Glutamatergic neuron (in vitro differentiated cells): ENCODE measurements at regions not wholly inside any gene's neighbourhood (a gene's known extent, or its start where the extent isn't known, plus 50 kb on each side); places are given as distances from the start of the nearest gene placed in this dataset.

Experiments
- DNase-seq: peaks from one replicate; pipeline ENCODE4 v3.0.0; 2022
- H3K27ac Mint-ChIP-seq: one replicate; pipeline ENCODE4 v1.8.0; 2020; ENCODE audit warnings: mild to moderate bottlenecking, mixed read lengths, inconsistent platforms; ENCODE audit not compliant: unreplicated experiment
- H3K27me3 Mint-ChIP-seq: one replicate; pipeline ENCODE4 v1.8.0; 2020; ENCODE audit warnings: mild to moderate bottlenecking, moderate library complexity, mixed read lengths, inconsistent platforms; ENCODE audit not compliant: unreplicated experiment
- H3K36me3 Mint-ChIP-seq: one replicate; pipeline ENCODE4 v1.8.0; 2020; ENCODE audit warnings: mild to moderate bottlenecking, mixed read lengths, inconsistent platforms; ENCODE audit not compliant: unreplicated experiment
- H3K4me1 Mint-ChIP-seq: one replicate; pipeline ENCODE4 v1.8.0; 2020; ENCODE audit warnings: mild to moderate bottlenecking, low read depth, mixed read lengths, inconsistent platforms; ENCODE audit not compliant: unreplicated experiment
- H3K4me3 Mint-ChIP-seq: one replicate; pipeline ENCODE4 v1.8.0; 2020; ENCODE audit warnings: mild to moderate bottlenecking, mixed read lengths, inconsistent platforms; ENCODE audit not compliant: unreplicated experiment
- H3K9me3 Mint-ChIP-seq: one replicate; pipeline ENCODE4 v1.8.0; 2020; ENCODE audit warnings: mild to moderate bottlenecking, moderate library complexity, mixed read lengths, inconsistent platforms; ENCODE audit not compliant: unreplicated experiment
- TF ChIP-seq, protein P1 (sequence below): fragments of 200-600 bp; sonication (generic); IDR thresholded peaks from one replicate; pipeline ENCODE4 v1.5.0; 2021; ENCODE audit not compliant: partially characterized antibody, unreplicated experiment

DNA sequence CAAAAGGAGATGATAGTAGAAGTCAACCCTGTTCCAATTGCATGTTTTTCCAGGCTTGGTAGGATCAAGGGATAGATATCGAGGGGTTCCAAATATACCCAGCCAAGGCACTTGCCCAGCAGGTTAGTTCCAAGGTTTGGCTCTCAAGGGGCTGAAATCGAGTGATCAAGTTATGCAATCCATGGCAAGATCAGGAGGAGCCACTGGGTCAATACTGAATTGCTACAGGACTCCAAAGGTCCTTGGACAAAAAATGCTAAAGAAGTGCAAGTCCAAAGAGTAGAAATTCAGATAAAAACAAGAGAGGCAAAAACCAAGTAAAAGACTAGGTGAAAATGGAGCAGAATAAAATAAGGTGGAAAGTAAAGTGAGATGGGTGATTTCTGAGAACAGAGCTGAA lies 179.1 kb upstream of the RFX3 start:
- Mint-ChIP-seq H3K9me3 (peaks cover 2% of the 10 kb centered on the region), H3K4me1 (no peaks in the 10 kb centered on the region), H3K36me3 (peaks cover 4% of the 10 kb centered on the region), H3K27ac (no peak overlapping the region), H3K27me3 (no peaks in the 10 kb centered on the region), H3K4me3 (no peak overlapping the region)
- DNase-seq, result no peak
- TF ChIP-seq, protein P1, sequence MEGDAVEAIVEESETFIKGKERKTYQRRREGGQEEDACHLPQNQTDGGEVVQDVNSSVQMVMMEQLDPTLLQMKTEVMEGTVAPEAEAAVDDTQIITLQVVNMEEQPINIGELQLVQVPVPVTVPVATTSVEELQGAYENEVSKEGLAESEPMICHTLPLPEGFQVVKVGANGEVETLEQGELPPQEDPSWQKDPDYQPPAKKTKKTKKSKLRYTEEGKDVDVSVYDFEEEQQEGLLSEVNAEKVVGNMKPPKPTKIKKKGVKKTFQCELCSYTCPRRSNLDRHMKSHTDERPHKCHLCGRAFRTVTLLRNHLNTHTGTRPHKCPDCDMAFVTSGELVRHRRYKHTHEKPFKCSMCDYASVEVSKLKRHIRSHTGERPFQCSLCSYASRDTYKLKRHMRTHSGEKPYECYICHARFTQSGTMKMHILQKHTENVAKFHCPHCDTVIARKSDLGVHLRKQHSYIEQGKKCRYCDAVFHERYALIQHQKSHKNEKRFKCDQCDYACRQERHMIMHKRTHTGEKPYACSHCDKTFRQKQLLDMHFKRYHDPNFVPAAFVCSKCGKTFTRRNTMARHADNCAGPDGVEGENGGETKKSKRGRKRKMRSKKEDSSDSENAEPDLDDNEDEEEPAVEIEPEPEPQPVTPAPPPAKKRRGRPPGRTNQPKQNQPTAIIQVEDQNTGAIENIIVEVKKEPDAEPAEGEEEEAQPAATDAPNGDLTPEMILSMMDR, result no peak

DNA sequence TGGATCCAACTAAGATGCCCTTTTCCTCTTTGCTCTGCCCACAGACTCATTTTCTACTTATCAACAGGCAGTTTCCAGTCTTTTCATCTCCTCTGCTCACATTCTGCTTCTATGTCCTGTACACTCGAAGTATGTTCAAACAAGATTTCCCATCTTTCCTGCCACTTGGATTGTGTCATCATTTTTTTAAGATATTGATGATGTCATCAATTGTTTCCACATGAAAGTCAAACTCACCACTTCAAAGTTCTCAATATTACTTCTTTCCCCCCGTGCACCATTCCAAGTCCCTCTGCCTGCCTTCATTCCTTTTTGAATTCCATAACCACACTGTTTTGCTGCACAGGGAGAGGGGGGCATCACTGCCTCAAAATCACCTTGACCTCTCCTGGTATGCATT lies 175.0 kb upstream of the RFX3 start:
- DNase-seq, result no peak
- no peaks in the 10 kb centered on the region for H3K27me3 Mint-ChIP-seq
- no peak overlapping the region for H3K27ac Mint-ChIP-seq
- TF ChIP-seq, protein P1, result no peak
- peaks cover 26% of the 10 kb centered on the region for H3K4me1 Mint-ChIP-seq
- peaks cover 8% of the 10 kb centered on the region for H3K9me3 Mint-ChIP-seq
- H3K4me3 Mint-ChIP-seq, result no peak overlapping the region
- H3K36me3 Mint-ChIP-seq, result peaks cover 4% of the 10 kb centered on the region

DNA sequence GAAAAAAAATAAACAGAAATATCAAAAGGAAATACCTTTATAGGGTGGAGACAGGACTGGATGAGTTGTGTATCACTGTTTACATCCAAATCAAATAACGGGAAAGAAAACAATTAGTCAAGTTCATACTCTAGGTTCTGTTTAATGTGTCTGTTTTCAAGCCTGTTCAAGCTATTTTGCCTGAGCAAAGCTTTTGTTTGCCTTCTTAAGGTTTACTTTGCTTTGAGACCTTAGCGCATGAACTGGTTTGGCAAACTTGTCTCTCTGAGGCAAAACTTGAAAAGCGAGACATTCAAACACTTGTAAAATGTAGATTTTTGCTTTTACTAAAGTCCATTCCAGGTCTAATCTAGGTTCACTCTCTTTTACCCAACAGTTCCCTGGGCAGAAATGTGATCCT lies 174.1 kb upstream of the RFX3 start:
- no peak for DNase-seq
- no peak overlapping the region for H3K27ac Mint-ChIP-seq
- H3K36me3 Mint-ChIP-seq, result peaks cover 4% of the 10 kb centered on the region
- H3K27me3 Mint-ChIP-seq, result no peaks in the 10 kb centered on the region
- TF ChIP-seq, protein P1, result no peak
- peaks cover 26% of the 10 kb centered on the region for H3K4me1 Mint-ChIP-seq
- H3K4me3 Mint-ChIP-seq, result no peak overlapping the region
- peaks cover 8% of the 10 kb centered on the region for H3K9me3 Mint-ChIP-seq

DNA sequence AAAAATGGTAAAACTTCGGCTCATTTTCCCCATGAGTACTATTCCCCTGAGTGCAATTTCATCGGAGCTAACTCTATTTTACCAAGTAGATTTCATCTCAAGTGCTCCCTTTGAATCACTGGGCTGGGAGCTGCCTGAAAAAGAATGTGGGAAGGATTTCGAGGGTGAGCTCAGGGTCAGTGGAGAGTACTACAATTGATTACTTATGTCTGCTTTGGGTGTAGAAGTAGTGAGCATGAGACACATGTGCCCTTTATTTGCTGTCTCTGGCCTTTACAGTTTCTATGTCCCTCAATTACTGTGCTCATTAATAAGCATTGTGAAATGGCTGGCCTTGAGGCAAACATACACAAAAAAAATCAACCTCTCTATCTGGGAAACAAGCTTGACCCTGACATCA lies 172.7 kb upstream of the RFX3 start:
- DNase-seq, result no peak
- TF ChIP-seq, protein P1, result no peak
- Mint-ChIP-seq H3K4me3 (peak overlapping the region; percentile 20), H3K27me3 (no peaks in the 10 kb centered on the region), H3K36me3 (peaks cover 4% of the 10 kb centered on the region), H3K27ac (peak overlapping the region; percentile 85), H3K4me1 (peaks cover 26% of the 10 kb centered on the region), H3K9me3 (peaks cover 8% of the 10 kb centered on the region)

DNA sequence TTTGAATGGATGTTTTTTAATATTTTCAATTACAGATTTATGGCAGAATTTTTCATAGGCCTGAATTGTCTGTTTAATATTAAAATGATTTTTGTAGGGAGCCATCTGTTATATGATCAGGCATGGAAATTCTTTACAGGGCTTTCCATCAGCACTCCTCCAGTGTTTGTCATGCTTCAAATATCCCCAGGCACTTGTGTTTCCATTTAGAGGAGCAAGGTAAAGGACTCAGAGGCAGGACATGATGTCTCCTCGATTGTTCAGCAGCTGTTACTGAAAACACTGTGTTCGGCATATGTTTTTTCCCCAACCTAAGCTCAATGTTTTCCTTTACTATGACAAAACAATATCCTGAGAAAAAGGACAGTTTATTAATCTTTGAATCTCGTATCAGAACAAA lies 172.3 kb upstream of the RFX3 start:
- peak overlapping the region; percentile 85 for H3K27ac Mint-ChIP-seq
- DNase-seq, result no peak
- H3K36me3 Mint-ChIP-seq, result peaks cover 4% of the 10 kb centered on the region
- H3K4me1 Mint-ChIP-seq, result peaks cover 26% of the 10 kb centered on the region
- peaks cover 8% of the 10 kb centered on the region for H3K9me3 Mint-ChIP-seq
- TF ChIP-seq, protein P1, result no peak
- H3K27me3 Mint-ChIP-seq, result no peaks in the 10 kb centered on the region
- peak overlapping the region; percentile 20 for H3K4me3 Mint-ChIP-seq
